HEK293 (cell line): ENCODE measurements at regions not wholly inside any gene's neighbourhood (a gene's known extent, or its start where the extent isn't known, plus 50 kb on each side); places are given as distances from the start of the nearest gene placed in this dataset.

Source experiments
- CTCF ChIA-PET: fragments of 350-600 bp; formaldehyde crosslinking; extraction: SDS; loops from one replicate; lab custom pipeline; 2021; ENCODE audit warnings: antibody characterized with exemption; lab: Yijun Ruan, JAX
- POLR2A ChIA-PET: fragments of 300-600 bp; formaldehyde crosslinking; extraction: SDS; loops from one replicate; lab custom pipeline; 2020; ENCODE audit warnings: antibody characterized with exemption, inconsistent platforms; lab: Yijun Ruan, JAX
- H3K27ac ChIP-seq: fragments of 200-500 bp; sonication (Bioruptor generic); 2 replicates; pipeline ENCODE4 v1.5.1; 2014; ENCODE audit warnings: low read depth, low read length, control low read depth, inconsistent platforms; ENCODE audit errors: extremely low read depth
- H3K36me3 ChIP-seq, 2 experiments: fragments of 200-500 bp in 1 of 2; sonication (Bioruptor generic) in 1 of 2; 1 replicate in 1 of 2; 2 replicates in 1 of 2; pipeline ENCODE4 v1.5.1; 2014 to 2017; ENCODE audit warnings: inconsistent platforms in 2 of 2, low read length in 2 of 2; ENCODE audit not compliant: control insufficient read depth in 2 of 2, insufficient read depth in 1 of 2
- H3K4me1 ChIP-seq: fragments of 200-500 bp; sonication (Bioruptor generic); 2 replicates; pipeline ENCODE4 v1.5.1; 2014; ENCODE audit warnings: mild to moderate bottlenecking, low read length, inconsistent platforms; ENCODE audit not compliant: control insufficient read depth, insufficient read depth
- H3K4me3 ChIP-seq: 2 replicates; pipeline ENCODE4 v1.5.1; 2011; ENCODE audit warnings: low read depth, mild to moderate bottlenecking, control low read depth, low read length, moderate library complexity
- H3K9me3 ChIP-seq: fragments of 200-500 bp; sonication (Bioruptor generic); 2 replicates; pipeline ENCODE4 v1.5.1; 2014; ENCODE audit warnings: low read depth, low read length, inconsistent platforms; ENCODE audit not compliant: control insufficient read depth, insufficient read depth
- AEBP2 ChIP-seq: fragments of 450-650 bp; formaldehyde crosslinking; IDR thresholded peaks from 2 replicates; pipeline ENCODE4 v1.5.1; 2016; ENCODE audit warnings: missing biosample characterization, missing genetic modification characterization, borderline replicate concordance
- GLI2 ChIP-seq: fragments of 450-650 bp; formaldehyde crosslinking; IDR thresholded peaks from 2 replicates; pipeline ENCODE4; 2017; ENCODE audit warnings: missing biosample characterization, missing genetic modification characterization, low read depth, borderline replicate concordance
- GLI4 ChIP-seq: fragments of 450-650 bp; formaldehyde crosslinking; IDR thresholded peaks from 2 replicates; pipeline ENCODE4 v1.5.1; 2016; ENCODE audit warnings: missing biosample characterization, missing genetic modification characterization
- GLIS2 ChIP-seq: fragments of 450-650 bp; formaldehyde crosslinking; IDR thresholded peaks from 2 replicates; pipeline ENCODE4 v1.5.1; 2016; ENCODE audit warnings: missing biosample characterization, missing genetic modification characterization
- KLF10 ChIP-seq: fragments of 450-650 bp; IDR thresholded peaks from 2 replicates; pipeline ENCODE4 v1.5.1; 2018; ENCODE audit warnings: missing biosample characterization, mild to moderate bottlenecking, missing genetic modification characterization
- KLF8 ChIP-seq: fragments of 450-650 bp; formaldehyde crosslinking; IDR thresholded peaks from 2 replicates; pipeline ENCODE4 v1.5.1; 2016; ENCODE audit warnings: missing biosample characterization, missing genetic modification characterization
- PBX3 ChIP-seq: sonication (generic); formaldehyde crosslinking; IDR thresholded peaks from 2 replicates; pipeline ENCODE4 v1.8.1; 2022; ENCODE audit warnings: mild to moderate bottlenecking, moderate library complexity, missing genetic modification reagents
- SALL2 ChIP-seq: fragments of 450-650 bp; formaldehyde crosslinking; IDR thresholded peaks from 2 replicates; pipeline ENCODE4 v1.5.0; 2017; ENCODE audit warnings: missing biosample characterization, mild to moderate bottlenecking, missing genetic modification characterization, borderline replicate concordance
- WT1 ChIP-seq: fragments of 450-650 bp; formaldehyde crosslinking; IDR thresholded peaks from 2 replicates; pipeline ENCODE4 v1.5.1; 2016; ENCODE audit warnings: missing biosample characterization, missing genetic modification characterization
- ZBTB26 ChIP-seq: fragments of 450-650 bp; formaldehyde crosslinking; optimal IDR thresholded peaks from 2 replicates; pipeline ENCODE3; 2016; ENCODE audit warnings: missing biosample characterization, mild to moderate bottlenecking, missing genetic modification characterization
- ZBTB7A ChIP-seq: fragments of 450-650 bp; formaldehyde crosslinking; IDR thresholded peaks from 2 replicates; pipeline ENCODE4 v1.5.1; 2016; ENCODE audit warnings: low read depth, missing biosample characterization, missing genetic modification characterization
- ZNF112 ChIP-seq: fragments of 450-650 bp; formaldehyde crosslinking; IDR thresholded peaks from 2 replicates; pipeline ENCODE4 v1.5.0; 2017; ENCODE audit warnings: missing biosample characterization, missing genetic modification characterization
- ZNF292 ChIP-seq: fragments of 450-650 bp; formaldehyde crosslinking; IDR thresholded peaks from 2 replicates; pipeline ENCODE4 v1.5.1; 2016; ENCODE audit warnings: low read depth, missing biosample characterization, missing genetic modification characterization, borderline replicate concordance
- ZNF394 ChIP-seq: fragments of 450-650 bp; formaldehyde crosslinking; IDR thresholded peaks from 2 replicates; pipeline ENCODE4 v1.5.1; 2016; ENCODE audit warnings: missing biosample characterization, missing genetic modification characterization, mild to moderate bottlenecking, moderate library complexity, borderline replicate concordance
- ZNF426 ChIP-seq: fragments of 450-650 bp; formaldehyde crosslinking; IDR thresholded peaks from 2 replicates; pipeline ENCODE4 v1.5.1; 2017; ENCODE audit warnings: missing biosample characterization, missing genetic modification characterization, mild to moderate bottlenecking, inconsistent platforms, moderate library complexity
- ZNF514 ChIP-seq: fragments of 450-650 bp; formaldehyde crosslinking; IDR thresholded peaks from 2 replicates; pipeline ENCODE4 v1.5.1; 2016; ENCODE audit warnings: missing biosample characterization, missing genetic modification characterization
- ZNF624 ChIP-seq: fragments of 450-650 bp; formaldehyde crosslinking; IDR thresholded peaks from 2 replicates; pipeline ENCODE4 v1.5.1; 2017; ENCODE audit warnings: missing biosample characterization, missing genetic modification characterization
- ZNF629 ChIP-seq: fragments of 450-650 bp; formaldehyde crosslinking; IDR thresholded peaks from 2 replicates; pipeline ENCODE4 v1.5.1; 2017; ENCODE audit warnings: missing biosample characterization, missing genetic modification characterization
- ZNF785 ChIP-seq: fragments of 450-650 bp; formaldehyde crosslinking; IDR thresholded peaks from 2 replicates; pipeline ENCODE4 v1.5.1; 2016; ENCODE audit warnings: missing biosample characterization, missing genetic modification characterization
- ZSCAN5A ChIP-seq: fragments of 450-650 bp; formaldehyde crosslinking; IDR thresholded peaks from 2 replicates; pipeline ENCODE4 v1.5.1; 2016; ENCODE audit warnings: missing biosample characterization, missing genetic modification characterization
- TF ChIP-seq, protein P1 (sequence below): fragments of 450-650 bp; formaldehyde crosslinking; IDR thresholded peaks from 2 replicates; pipeline ENCODE4 v1.5.1; 2016; ENCODE audit warnings: missing biosample characterization, missing genetic modification characterization
- TF ChIP-seq, protein P2 (sequence below): fragments of 450-650 bp; formaldehyde crosslinking; IDR thresholded peaks from 2 replicates; pipeline ENCODE4 v1.5.1; 2017; ENCODE audit warnings: missing biosample characterization, mild to moderate bottlenecking, missing genetic modification characterization, moderate library complexity
- TF ChIP-seq, protein P3 (sequence below): fragments of 450-650 bp; formaldehyde crosslinking; IDR thresholded peaks from 2 replicates; pipeline ENCODE4 v1.5.1; 2017; ENCODE audit warnings: missing biosample characterization, missing genetic modification characterization

DNA sequence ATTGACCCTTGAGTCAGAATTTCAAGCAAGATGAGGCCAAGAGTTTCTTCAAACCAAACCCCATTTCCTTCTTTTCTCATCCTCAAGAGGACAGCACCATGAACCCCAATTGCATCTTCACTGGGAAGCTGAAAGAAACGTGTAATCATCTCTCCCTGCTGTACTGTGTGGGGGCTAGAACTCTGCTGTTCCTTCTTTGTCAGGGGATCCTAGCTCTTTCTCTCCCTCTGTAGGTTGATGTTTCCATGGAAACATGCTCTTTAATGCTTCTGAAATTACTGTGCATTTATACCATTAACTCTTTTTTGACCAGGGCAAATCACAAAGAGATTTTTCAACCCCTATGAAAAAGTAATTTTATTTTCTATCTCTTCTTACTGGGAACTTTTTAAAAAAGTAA lies 295.1 kb downstream of the GRIN2B start:
- Histone ChIP-seq H3K27ac (no peak overlapping the region), H3K4me1 (no peaks in the 10 kb centered on the region)
- TF ChIP-seq ZNF394 (tag by site-specific recombination) (no peak), KLF10 (no peak), KLF8 (tag by site-specific recombination) (no peak), ZNF426 (tag by site-specific recombination) (no peak), ZSCAN5A (tag by site-specific recombination) (no peak), GLIS2 (tag by site-specific recombination) (no peak), GLI4 (tag by site-specific recombination) (no peak), ZNF629 (no peak), ZBTB7A (tag by site-specific recombination) (no peak), ZNF785 (no peak), ZNF514 (tag by site-specific recombination) (no peak), ZNF624 (tag by site-specific recombination) (no peak)
- TF ChIP-seq, protein P1, sequence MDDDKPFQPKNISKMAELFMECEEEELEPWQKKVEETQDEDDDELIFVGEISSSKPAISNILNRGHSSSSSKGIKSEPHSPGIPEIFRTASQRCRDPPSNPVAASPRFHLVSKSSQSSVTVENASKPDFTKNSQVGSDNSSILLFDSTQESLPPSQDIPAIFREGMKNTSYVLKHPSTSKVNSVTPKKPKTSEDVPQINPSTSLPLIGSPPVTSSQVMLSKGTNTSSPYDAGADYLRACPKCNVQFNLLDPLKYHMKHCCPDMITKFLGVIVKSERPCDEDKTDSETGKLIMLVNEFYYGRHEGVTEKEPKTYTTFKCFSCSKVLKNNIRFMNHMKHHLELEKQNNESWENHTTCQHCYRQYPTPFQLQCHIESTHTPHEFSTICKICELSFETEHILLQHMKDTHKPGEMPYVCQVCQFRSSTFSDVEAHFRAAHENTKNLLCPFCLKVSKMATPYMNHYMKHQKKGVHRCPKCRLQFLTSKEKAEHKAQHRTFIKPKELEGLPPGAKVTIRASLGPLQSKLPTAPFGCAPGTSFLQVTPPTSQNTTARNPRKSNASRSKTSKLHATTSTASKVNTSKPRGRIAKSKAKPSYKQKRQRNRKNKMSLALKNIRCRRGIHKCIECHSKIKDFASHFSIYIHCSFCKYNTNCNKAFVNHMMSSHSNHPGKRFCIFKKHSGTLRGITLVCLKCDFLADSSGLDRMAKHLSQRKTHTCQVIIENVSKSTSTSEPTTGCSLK, result no peak
- TF ChIP-seq, protein P2, sequence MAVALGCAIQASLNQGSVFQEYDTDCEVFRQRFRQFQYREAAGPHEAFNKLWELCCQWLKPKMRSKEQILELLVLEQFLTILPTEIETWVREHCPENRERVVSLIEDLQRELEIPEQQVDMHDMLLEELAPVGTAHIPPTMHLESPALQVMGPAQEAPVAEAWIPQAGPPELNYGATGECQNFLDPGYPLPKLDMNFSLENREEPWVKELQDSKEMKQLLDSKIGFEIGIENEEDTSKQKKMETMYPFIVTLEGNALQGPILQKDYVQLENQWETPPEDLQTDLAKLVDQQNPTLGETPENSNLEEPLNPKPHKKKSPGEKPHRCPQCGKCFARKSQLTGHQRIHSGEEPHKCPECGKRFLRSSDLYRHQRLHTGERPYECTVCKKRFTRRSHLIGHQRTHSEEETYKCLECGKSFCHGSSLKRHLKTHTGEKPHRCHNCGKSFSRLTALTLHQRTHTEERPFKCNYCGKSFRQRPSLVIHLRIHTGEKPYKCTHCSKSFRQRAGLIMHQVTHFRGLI (tag by site-specific recombination), result no peak
- TF ChIP-seq, protein P3, sequence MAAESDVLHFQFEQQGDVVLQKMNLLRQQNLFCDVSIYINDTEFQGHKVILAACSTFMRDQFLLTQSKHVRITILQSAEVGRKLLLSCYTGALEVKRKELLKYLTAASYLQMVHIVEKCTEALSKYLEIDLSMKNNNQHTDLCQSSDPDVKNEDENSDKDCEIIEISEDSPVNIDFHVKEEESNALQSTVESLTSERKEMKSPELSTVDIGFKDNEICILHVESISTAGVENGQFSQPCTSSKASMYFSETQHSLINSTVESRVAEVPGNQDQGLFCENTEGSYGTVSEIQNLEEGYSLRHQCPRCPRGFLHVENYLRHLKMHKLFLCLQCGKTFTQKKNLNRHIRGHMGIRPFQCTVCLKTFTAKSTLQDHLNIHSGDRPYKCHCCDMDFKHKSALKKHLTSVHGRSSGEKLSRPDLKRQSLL (tag by site-specific recombination), result no peak
- TF ChIP-seq, all 188 proteins: peak for 0
- H3K9me3 ChIP-seq, result no peaks in the 10 kb centered on the region
- POLR2A ChIA-PET, result no interaction called here
- CTCF ChIA-PET, result no interaction called here
- H3K4me3 ChIP-seq, result no peak overlapping the region
- no peaks in the 10 kb centered on the region for H3K36me3 ChIP-seq

DNA sequence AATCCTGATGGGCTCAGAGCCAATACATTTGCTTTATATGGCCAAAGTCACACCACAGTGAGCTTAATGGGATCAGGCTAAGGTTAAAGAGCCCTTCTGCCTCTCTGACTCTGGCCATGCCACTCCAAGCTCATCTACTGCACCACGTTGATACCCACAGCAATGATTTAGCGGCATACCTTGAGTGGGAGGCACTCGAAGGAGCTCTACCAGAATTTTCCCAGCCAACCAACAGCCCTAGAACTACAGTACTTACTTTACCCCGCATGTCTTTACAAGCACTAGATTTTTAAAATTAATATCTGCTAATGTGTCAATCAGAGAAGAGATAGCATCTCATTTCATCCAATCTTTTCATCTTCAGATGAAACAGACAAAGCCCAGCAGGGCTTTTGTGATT lies 300.5 kb downstream of the GRIN2B start:
- POLR2A ChIA-PET, result no interaction called here
- CTCF ChIA-PET, result interaction anchor here (1.1 to 1.2 kb wide), 2 partner anchors 20 to 425 kb away, joined by 3 read pairs; no protein-coding TSS in a partner anchor
- H3K27ac ChIP-seq, result no peak overlapping the region
- TF ChIP-seq ZNF112 (tag by site-specific recombination), result no peak
- no peak for TF ChIP-seq PBX3 (CRISPR knock-in tag)
- no peak for TF ChIP-seq GLI2 (tag by site-specific recombination)
- no peak for TF ChIP-seq ZNF292
- no peak for TF ChIP-seq WT1 (tag by site-specific recombination)
- TF ChIP-seq SALL2 (tag by site-specific recombination), result no peak
- TF ChIP-seq AEBP2, result no peak
- TF ChIP-seq ZBTB26, result no peak

More for the DNA sequence above, 300.5 kb downstream of the GRIN2B start:
- Histone ChIP-seq H3K9me3 (no peaks in the 10 kb centered on the region), H3K4me1 (no peaks in the 10 kb centered on the region), H3K4me3 (no peak overlapping the region), H3K36me3 (no peaks in the 10 kb centered on the region)
